GM06990 (cell line): ENCODE measurements at regions not wholly inside any gene's neighbourhood (a gene's known extent, or its start where the extent isn't known, plus 50 kb on each side); places are given as distances from the start of the nearest gene placed in this dataset.

Experiments
- DNase-seq: peaks from one replicate; pipeline ENCODE4 v3.0.0-alpha.2; 2011; ENCODE audit not compliant: insufficient read length; ENCODE audit errors: extremely low read depth
- H3K27me3 ChIP-seq: replicated peaks from 2 replicates; pipeline ENCODE4 v1.6.0; 2011; ENCODE audit warnings: low read length; ENCODE audit not compliant: control insufficient read depth, insufficient read depth
- H3K36me3 ChIP-seq: 2 replicates; pipeline ENCODE4 v1.5.1; 2011; ENCODE audit warnings: low read length; ENCODE audit not compliant: control insufficient read depth, insufficient read depth
- H3K4me3 ChIP-seq: replicated peaks from 2 replicates; pipeline ENCODE4 v1.5.1; 2011; ENCODE audit warnings: low read depth, mild to moderate bottlenecking, control low read depth, low read length
- TF ChIP-seq, protein P1 (sequence below): IDR thresholded peaks from 2 replicates; pipeline ENCODE4 v1.5.1; 2011; ENCODE audit warnings: low read length, control low read depth, mild to moderate bottlenecking, inconsistent platforms; ENCODE audit not compliant: insufficient read depth, poor library complexity, severe bottlenecking

GRCh38 chr4:14069886-14070285 is 442.4 kb upstream of the BOD1L1 start:
- no peak for DNase-seq
- no peak overlapping the region for H3K4me3 ChIP-seq
- TF ChIP-seq, protein P1, sequence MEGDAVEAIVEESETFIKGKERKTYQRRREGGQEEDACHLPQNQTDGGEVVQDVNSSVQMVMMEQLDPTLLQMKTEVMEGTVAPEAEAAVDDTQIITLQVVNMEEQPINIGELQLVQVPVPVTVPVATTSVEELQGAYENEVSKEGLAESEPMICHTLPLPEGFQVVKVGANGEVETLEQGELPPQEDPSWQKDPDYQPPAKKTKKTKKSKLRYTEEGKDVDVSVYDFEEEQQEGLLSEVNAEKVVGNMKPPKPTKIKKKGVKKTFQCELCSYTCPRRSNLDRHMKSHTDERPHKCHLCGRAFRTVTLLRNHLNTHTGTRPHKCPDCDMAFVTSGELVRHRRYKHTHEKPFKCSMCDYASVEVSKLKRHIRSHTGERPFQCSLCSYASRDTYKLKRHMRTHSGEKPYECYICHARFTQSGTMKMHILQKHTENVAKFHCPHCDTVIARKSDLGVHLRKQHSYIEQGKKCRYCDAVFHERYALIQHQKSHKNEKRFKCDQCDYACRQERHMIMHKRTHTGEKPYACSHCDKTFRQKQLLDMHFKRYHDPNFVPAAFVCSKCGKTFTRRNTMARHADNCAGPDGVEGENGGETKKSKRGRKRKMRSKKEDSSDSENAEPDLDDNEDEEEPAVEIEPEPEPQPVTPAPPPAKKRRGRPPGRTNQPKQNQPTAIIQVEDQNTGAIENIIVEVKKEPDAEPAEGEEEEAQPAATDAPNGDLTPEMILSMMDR, result no peak
- no peaks in the 10 kb centered on the region for H3K36me3 ChIP-seq
- no peaks in the 10 kb centered on the region for H3K27me3 ChIP-seq

- H3K27me3 ChIP-seq, result no peaks in the 10 kb centered on the region
- no peak for DNase-seq
- H3K36me3 ChIP-seq, result no peaks in the 10 kb centered on the region
- TF ChIP-seq, protein P1, result no peak
- H3K4me3 ChIP-seq, result no peak overlapping the region
Measured at GRCh38 chr4:14070289-14070880, 442.9 kb upstream of the BOD1L1 start.

DNA sequence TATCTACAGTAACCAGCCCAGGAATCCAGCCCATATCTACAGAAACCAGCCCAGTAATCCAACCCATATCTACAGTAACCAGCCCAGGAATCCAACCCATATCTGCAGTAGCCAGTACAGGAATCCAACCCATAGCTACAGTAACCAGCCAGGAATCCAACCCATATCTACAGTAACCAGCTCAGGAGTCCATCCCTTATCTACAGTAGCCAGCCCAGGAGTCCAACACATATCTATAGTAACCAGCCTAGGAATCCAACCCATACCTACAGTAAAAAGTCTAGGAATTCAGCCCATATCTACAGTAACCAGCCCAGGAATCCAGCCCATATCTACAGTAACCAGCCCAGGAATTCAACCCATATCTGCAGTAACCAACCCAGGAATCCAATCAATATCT is 445.0 kb upstream of the BOD1L1 start:
- TF ChIP-seq, protein P1, result no peak
- no peak for DNase-seq
- H3K27me3 ChIP-seq, result no peaks in the 10 kb centered on the region
- H3K36me3 ChIP-seq, result no peaks in the 10 kb centered on the region
- H3K4me3 ChIP-seq, result no peak overlapping the region

GRCh38 chr4:14076776-14077175 is 449.3 kb upstream of the BOD1L1 start:
- Histone ChIP-seq H3K4me3 (no peak overlapping the region), H3K36me3 (no peaks in the 10 kb centered on the region), H3K27me3 (no peaks in the 10 kb centered on the region)
- no peak for DNase-seq
- TF ChIP-seq, protein P1, result no peak

- no peak for DNase-seq
- no peaks in the 10 kb centered on the region for H3K36me3 ChIP-seq
- no peak overlapping the region for H3K4me3 ChIP-seq
- TF ChIP-seq, protein P1, result no peak
- H3K27me3 ChIP-seq, result no peaks in the 10 kb centered on the region
Measured at GRCh38 chr4:14078326-14078725, 450.8 kb upstream of the BOD1L1 start.

DNA sequence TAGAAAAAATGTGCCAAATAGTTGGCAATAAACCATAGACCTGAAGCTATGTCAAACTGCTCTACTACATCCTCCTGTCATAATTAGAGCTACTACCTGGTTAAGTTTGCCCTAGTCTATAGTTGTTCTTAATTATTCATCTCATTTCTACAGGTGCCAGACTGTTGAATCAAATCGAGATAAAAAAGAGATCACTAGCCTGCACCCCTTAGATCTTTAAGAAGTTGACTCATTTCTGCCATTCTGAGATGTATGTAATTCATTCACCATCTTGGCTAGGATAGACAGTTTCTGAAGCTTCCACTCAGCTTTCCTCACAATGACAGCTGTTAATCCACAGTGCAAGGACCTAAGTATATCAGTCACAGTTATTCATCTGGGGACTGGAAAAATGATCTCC is 452.1 kb upstream of the BOD1L1 start:
- no peaks in the 10 kb centered on the region for H3K36me3 ChIP-seq
- TF ChIP-seq, protein P1, result no peak
- no peaks in the 10 kb centered on the region for H3K27me3 ChIP-seq
- no peak overlapping the region for H3K4me3 ChIP-seq
- DNase-seq, result peak; percentile 11
